Retinal pigment epithelial cell (primary cell): ENCODE measurements at regions not wholly inside any gene's neighbourhood (a gene's known extent, or its start where the extent isn't known, plus 50 kb on each side); places are given as distances from the start of the nearest gene placed in this dataset.
"Not testable (repeated sequence)": the region's sequence is repeated elsewhere in the genome, so short reads cannot be mapped to it uniquely, and the experiment has no call there.

Experiments used
- DNase-seq: peaks from one replicate; pipeline ENCODE4 v3.0.0-alpha.2; 2010; ENCODE audit warnings: low read depth
- H3K4me3 ChIP-seq: 2 replicates; pipeline ENCODE4 v1.5.1; 2011; ENCODE audit warnings: mild to moderate bottlenecking, low read length, control low read depth, moderate library complexity
- TF ChIP-seq, protein P1 (sequence below): conservative IDR thresholded peaks from 2 replicates; pipeline ENCODE4 v1.5.1; 2011; ENCODE audit warnings: low read depth, low read length, control low read depth, inconsistent platforms

GRCh38 chr2:187610450-187610849 lies 56.2 kb upstream of the TFPI start:
- not testable (repeated sequence) for DNase-seq, H3K4me3 ChIP-seq

GRCh38 chr2:187612857-187613256 lies 58.6 kb upstream of the TFPI start:
- no peak for DNase-seq
- no peak overlapping the region for H3K4me3 ChIP-seq
- TF ChIP-seq, protein P1, sequence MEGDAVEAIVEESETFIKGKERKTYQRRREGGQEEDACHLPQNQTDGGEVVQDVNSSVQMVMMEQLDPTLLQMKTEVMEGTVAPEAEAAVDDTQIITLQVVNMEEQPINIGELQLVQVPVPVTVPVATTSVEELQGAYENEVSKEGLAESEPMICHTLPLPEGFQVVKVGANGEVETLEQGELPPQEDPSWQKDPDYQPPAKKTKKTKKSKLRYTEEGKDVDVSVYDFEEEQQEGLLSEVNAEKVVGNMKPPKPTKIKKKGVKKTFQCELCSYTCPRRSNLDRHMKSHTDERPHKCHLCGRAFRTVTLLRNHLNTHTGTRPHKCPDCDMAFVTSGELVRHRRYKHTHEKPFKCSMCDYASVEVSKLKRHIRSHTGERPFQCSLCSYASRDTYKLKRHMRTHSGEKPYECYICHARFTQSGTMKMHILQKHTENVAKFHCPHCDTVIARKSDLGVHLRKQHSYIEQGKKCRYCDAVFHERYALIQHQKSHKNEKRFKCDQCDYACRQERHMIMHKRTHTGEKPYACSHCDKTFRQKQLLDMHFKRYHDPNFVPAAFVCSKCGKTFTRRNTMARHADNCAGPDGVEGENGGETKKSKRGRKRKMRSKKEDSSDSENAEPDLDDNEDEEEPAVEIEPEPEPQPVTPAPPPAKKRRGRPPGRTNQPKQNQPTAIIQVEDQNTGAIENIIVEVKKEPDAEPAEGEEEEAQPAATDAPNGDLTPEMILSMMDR, result no peak

- TF ChIP-seq, protein P1, result no peak
- H3K4me3 ChIP-seq, result no peak overlapping the region
- DNase-seq, result no peak
Measured at GRCh38 chr2:187614756-187615155, 60.5 kb upstream of the TFPI start.

GRCh38 chr2:187615364-187615763 lies 61.1 kb upstream of the TFPI start:
- no peak for DNase-seq

GRCh38 chr2:187615902-187616301 lies 61.7 kb upstream of the TFPI start:
- TF ChIP-seq, protein P1, result no peak
- H3K4me3 ChIP-seq, result no peak overlapping the region
- no peak for DNase-seq

More at GRCh38 chr2:187615364-187615763, 61.1 kb upstream of the TFPI start:
- H3K4me3 ChIP-seq, result no peak overlapping the region
- TF ChIP-seq, protein P1, result no peak

DNA sequence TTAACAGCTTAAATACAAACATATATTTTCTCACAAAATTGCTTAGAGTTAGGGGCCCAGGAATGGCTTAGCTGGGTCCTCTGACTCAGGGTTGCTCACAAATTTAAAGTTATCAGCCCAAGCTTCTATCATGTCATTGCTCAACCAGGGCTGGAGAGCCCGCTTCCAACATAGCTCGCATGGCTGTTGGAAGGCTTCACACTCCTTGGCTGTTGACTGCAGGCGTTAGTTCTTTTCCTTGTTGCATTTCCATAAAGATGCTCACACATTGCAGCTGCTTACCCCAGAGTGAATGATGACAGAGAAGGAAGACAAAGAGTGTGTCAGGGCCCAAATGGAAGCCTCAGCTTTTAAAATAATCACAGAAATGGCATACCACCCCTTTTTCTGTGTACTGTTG lies 62.9 kb upstream of the TFPI start:
- TF ChIP-seq, protein P1, result no peak
- H3K4me3 ChIP-seq, result no peak overlapping the region
- DNase-seq, result no peak

DNA sequence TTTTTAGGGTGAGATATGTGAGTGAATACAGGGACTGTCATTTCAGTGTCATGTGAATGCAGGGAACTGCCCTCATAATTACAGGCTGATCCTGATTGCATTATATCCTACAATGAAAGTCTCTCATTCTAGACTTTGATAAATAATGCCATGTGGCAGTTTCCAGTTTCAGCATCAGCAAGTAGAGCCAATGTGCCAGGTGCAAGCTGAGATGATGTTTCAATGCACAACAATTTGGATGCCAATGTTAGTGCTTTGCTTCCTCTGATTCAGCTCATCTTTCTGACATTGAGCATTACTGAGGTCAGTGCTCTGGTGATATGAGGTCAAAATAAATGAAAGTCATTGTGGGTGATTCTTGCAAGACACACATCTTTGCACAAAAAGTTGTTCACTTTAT lies 63.7 kb upstream of the TFPI start:
- no peak overlapping the region for H3K4me3 ChIP-seq
- no peak for DNase-seq
- TF ChIP-seq, protein P1, result no peak

GRCh38 chr2:187618813-187619212 lies 64.6 kb upstream of the TFPI start:
- H3K4me3 ChIP-seq, result no peak overlapping the region
- TF ChIP-seq, protein P1, result no peak
- no peak for DNase-seq
